Common myeloid progenitor, CD34-positive (primary cell): ENCODE measurements at regions not wholly inside any gene's neighbourhood (a gene's known extent, or its start where the extent isn't known, plus 50 kb on each side); places are given as distances from the start of the nearest gene placed in this dataset.

Experiments
- CTCF ChIA-PET: fragments of 350-600 bp; sonication (Branson Sonifier 250); formaldehyde crosslinking; loops from one replicate; lab custom pipeline; 2021; ENCODE audit warnings: antibody characterized with exemption; lab: Charles Lee
- POLR2A ChIA-PET: fragments of 350-600 bp; sonication (Branson Sonifier 250); formaldehyde crosslinking; loops from one replicate; lab custom pipeline; 2021; ENCODE audit warnings: antibody characterized with exemption; lab: Charles Lee
- DNase-seq, 3 donors: peaks; one replicate each; pipeline versions ENCODE4 v3.0.0 to v3.0.0-alpha.2; 2013
- H3K27ac ChIP-seq, 2 experiments: 1 replicate in 1 of 2; 2 replicates in 1 of 2; pipeline ENCODE4 v1.7.0; 2013; ENCODE audit warnings: inconsistent platforms in 2 of 2, low read length in 2 of 2, mild to moderate bottlenecking in 2 of 2, low read depth in 1 of 2, moderate library complexity in 1 of 2; ENCODE audit not compliant: severe bottlenecking in 2 of 2, insufficient read depth in 1 of 2, poor library complexity in 1 of 2
- H3K27me3 ChIP-seq, 5 experiments: replicated peaks in 2 of 5; 1 replicate in 3 of 5; 2 replicates in 2 of 5; pipeline versions ENCODE4 v1.6.1 to v1.7.0; 2013; ENCODE audit warnings: low read length in 4 of 5, mild to moderate bottlenecking in 2 of 5, moderate library complexity in 2 of 5, inconsistent platforms in 1 of 5; ENCODE audit not compliant: insufficient read depth in 5 of 5, control insufficient read depth in 4 of 5
- H3K36me3 ChIP-seq, 4 experiments: 1 replicate in 2 of 4; 2 replicates in 2 of 4; pipeline versions ENCODE4 v1.6.1 to v1.7.0; 2013; ENCODE audit warnings: low read length in 3 of 4, control low read depth in 1 of 4, mild to moderate bottlenecking in 1 of 4; ENCODE audit not compliant: control insufficient read depth in 4 of 4, insufficient read depth in 4 of 4
- H3K4me1 ChIP-seq, 4 experiments: 1 replicate in 3 of 4; 2 replicates in 1 of 4; pipeline versions ENCODE4 v1.6.1 to v1.7.1; 2013; ENCODE audit warnings: low read length in 3 of 4, mild to moderate bottlenecking in 3 of 4, control low read depth in 1 of 4, inconsistent platforms in 1 of 4, moderate library complexity in 1 of 4; ENCODE audit not compliant: control insufficient read depth in 4 of 4, insufficient read depth in 4 of 4; ENCODE audit errors: control extremely low read depth in 1 of 4
- H3K4me3 ChIP-seq, 7 experiments: 1 replicate in 4 of 7; 2 replicates in 3 of 7; pipeline versions ENCODE4 v1.5.1 to v1.7.0; 2013; ENCODE audit warnings: mild to moderate bottlenecking in 7 of 7, low read length in 6 of 7, moderate library complexity in 6 of 7, inconsistent platforms in 2 of 7, low read depth in 2 of 7, control low read depth in 1 of 7; ENCODE audit not compliant: insufficient read depth in 4 of 7, control insufficient read depth in 1 of 7; ENCODE audit errors: extremely low read depth in 1 of 7
- H3K9me3 ChIP-seq, 5 experiments: 1 replicate in 4 of 5; 2 replicates in 1 of 5; pipeline versions ENCODE4 v1.6.1 to v1.7.1; 2013; ENCODE audit warnings: low read length in 4 of 5, mild to moderate bottlenecking in 2 of 5, inconsistent platforms in 1 of 5, low read depth in 1 of 5, moderate library complexity in 1 of 5; ENCODE audit not compliant: control insufficient read depth in 4 of 5, insufficient read depth in 2 of 5; ENCODE audit errors: control extremely low read depth in 1 of 5
- WGBS: methylation state at CpG from one replicate; pipeline ENCODE4 v1.1.5; 2013; ENCODE audit not compliant: insufficient coverage; 5-methylcytosine and 5-hydroxymethylcytosine counted together

GRCh38 chr5:68147659-68148058 lies 67.9 kb upstream of the PIK3R1 start:
- peak in 1 of 3 donors; percentile 0 for DNase-seq
- H3K27ac ChIP-seq, result no peak overlapping the region
- POLR2A ChIA-PET, result no interaction called here

GRCh38 chr5:68141494-68141893 lies 74.1 kb upstream of the PIK3R1 start:
- H3K27ac ChIP-seq, result no peak overlapping the region
- 55% methylated on average over 2 of the region's 4 CpGs for WGBS
- peaks cover 0 to 2% (median 0%) of the 10 kb centered on the region in 4 experiments for H3K4me1 ChIP-seq
- DNase-seq, result peak in 2 of 3 donors; percentile 27 to 51
- H3K4me3 ChIP-seq, result no peak overlapping the region
- CTCF ChIA-PET, result no interaction called here
- H3K27me3 ChIP-seq, result no peaks in the 10 kb centered on the region
- no peaks in the 10 kb centered on the region for H3K9me3 ChIP-seq
- POLR2A ChIA-PET, result no interaction called here
- no peaks in the 10 kb centered on the region for H3K36me3 ChIP-seq

More at GRCh38 chr5:68147659-68148058, 67.9 kb upstream of the PIK3R1 start:
- no peaks in the 10 kb centered on the region for H3K4me1 ChIP-seq
- 100% methylated on average over 1 of the region's 3 CpGs for WGBS
- no peaks in the 10 kb centered on the region for H3K9me3 ChIP-seq
- H3K27me3 ChIP-seq, result no peaks in the 10 kb centered on the region
- CTCF ChIA-PET, result no interaction called here
- H3K4me3 ChIP-seq, result no peak overlapping the region
- H3K36me3 ChIP-seq, result no peaks in the 10 kb centered on the region

GRCh38 chr5:68140763-68141162 lies 74.8 kb upstream of the PIK3R1 start:
- Histone ChIP-seq H3K4me3 (no peak overlapping the region), H3K9me3 (no peaks in the 10 kb centered on the region), H3K4me1 (peaks cover 0 to 2% (median 0%) of the 10 kb centered on the region in 4 experiments), H3K27ac (no peak overlapping the region), H3K36me3 (no peaks in the 10 kb centered on the region), H3K27me3 (no peaks in the 10 kb centered on the region)
- ChIA-PET POLR2A (no interaction called here), CTCF (no interaction called here)
- DNase-seq, result no peak
- WGBS, result 100% methylated on average over 1 of the region's 1 CpG

- POLR2A ChIA-PET, result interaction anchor here (0.6 kb wide), 1 partner anchor 28 kb away, joined by 7 read pairs; no protein-coding TSS in a partner anchor
- WGBS, result 100% methylated on average over 2 of the region's 3 CpGs
- DNase-seq, result no peak
These were observed 75.7 kb upstream of the PIK3R1 start for GRCh38 chr5:68139611-68140441.

GRCh38 chr5:68137511-68138140 lies 77.9 kb upstream of the PIK3R1 start:
- ChIA-PET CTCF (no interaction called here), POLR2A (no interaction called here)
- H3K9me3 ChIP-seq, result no peaks in the 10 kb centered on the region
- no peak overlapping the region for H3K27ac ChIP-seq
- WGBS, result no CpG with 5 or more reads among the region's 2 CpGs
- no peaks in the 10 kb centered on the region for H3K36me3 ChIP-seq
- H3K4me1 ChIP-seq, result peaks cover 0 to 2% (median 0%) of the 10 kb centered on the region in 4 experiments
- no peak overlapping the region for H3K4me3 ChIP-seq
- no peaks in the 10 kb centered on the region for H3K27me3 ChIP-seq
- DNase-seq, result no peak

More at GRCh38 chr5:68139611-68140441, 75.7 kb upstream of the PIK3R1 start:
- no peaks in the 10 kb centered on the region for H3K36me3 ChIP-seq
- CTCF ChIA-PET, result no interaction called here
- H3K4me3 ChIP-seq, result no peak overlapping the region
- H3K27me3 ChIP-seq, result no peaks in the 10 kb centered on the region
- no peaks in the 10 kb centered on the region for H3K9me3 ChIP-seq
- no peak overlapping the region for H3K27ac ChIP-seq
- peaks cover 0 to 2% (median 0%) of the 10 kb centered on the region in 4 experiments for H3K4me1 ChIP-seq

GRCh38 chr5:68134669-68135313 lies 80.8 kb upstream of the PIK3R1 start:
- WGBS, result 100% methylated on average over 1 of the region's 5 CpGs
- ChIA-PET POLR2A (no interaction called here), CTCF (no interaction called here)
- no peak for DNase-seq
- Histone ChIP-seq H3K9me3 (no peaks in the 10 kb centered on the region), H3K27ac (no peak overlapping the region), H3K27me3 (no peaks in the 10 kb centered on the region), H3K4me1 (no peaks in the 10 kb centered on the region), H3K4me3 (no peak overlapping the region), H3K36me3 (no peaks in the 10 kb centered on the region)
